Trophoblast cell (in vitro differentiated cells and primary cell): ENCODE measurements at regions not wholly inside any gene's neighbourhood (a gene's known extent, or its start where the extent isn't known, plus 50 kb on each side); places are given as distances from the start of the nearest gene placed in this dataset.

ENCODE experiments used
- DNase-seq, 2 donors: peaks; one replicate each; pipeline ENCODE4 v3.0.0-alpha.2; 2016
- H2AFZ ChIP-seq: 2 replicates; pipeline ENCODE4 v1.6.1; 2013; ENCODE audit warnings: low read length, moderate library complexity, mild to moderate bottlenecking; ENCODE audit not compliant: insufficient read depth, poor library complexity
- H2AK5ac ChIP-seq: 2 replicates; pipeline ENCODE4 v1.6.1; 2013; ENCODE audit warnings: mild to moderate bottlenecking, low read length
- H2BK120ac ChIP-seq: 2 replicates; pipeline ENCODE4 v1.6.1; 2013; ENCODE audit warnings: low read length, mild to moderate bottlenecking, moderate library complexity; ENCODE audit not compliant: insufficient read depth, poor library complexity
- H2BK12ac ChIP-seq: 2 replicates; pipeline ENCODE4 v1.6.1; 2013; ENCODE audit warnings: mild to moderate bottlenecking, low read length, moderate library complexity
- H2BK5ac ChIP-seq: 2 replicates; pipeline ENCODE4 v1.6.1; 2013; ENCODE audit warnings: low read length, low read depth, moderate library complexity, mild to moderate bottlenecking; ENCODE audit not compliant: poor library complexity
- H3K14ac ChIP-seq: 2 replicates; pipeline ENCODE4 v1.6.1; 2013; ENCODE audit warnings: mild to moderate bottlenecking, low read length
- H3K18ac ChIP-seq: 2 replicates; pipeline ENCODE4 v1.6.1; 2013; ENCODE audit warnings: mild to moderate bottlenecking, low read length
- H3K23ac ChIP-seq: 2 replicates; pipeline ENCODE4 v1.6.1; 2013; ENCODE audit warnings: low read length
- H3K27ac ChIP-seq: 2 replicates; pipeline ENCODE4 v1.5.1; 2013; ENCODE audit warnings: low read depth, mild to moderate bottlenecking, inconsistent platforms, low read length, moderate library complexity
- H3K27me3 ChIP-seq: 2 replicates; pipeline ENCODE4 v1.6.1; 2013; ENCODE audit warnings: inconsistent platforms, mild to moderate bottlenecking, low read length, moderate library complexity; ENCODE audit not compliant: insufficient read depth
- H3K36me3 ChIP-seq, 2 experiments: 1 replicate in 1 of 2; 2 replicates in 1 of 2; pipeline ENCODE4 v1.6.1; 2013; ENCODE audit warnings: low read length in 2 of 2, mild to moderate bottlenecking in 2 of 2, moderate library complexity in 1 of 2; ENCODE audit not compliant: insufficient read depth in 2 of 2, control insufficient read depth in 1 of 2
- H3K4ac ChIP-seq: 2 replicates; pipeline ENCODE4 v1.6.1; 2013; ENCODE audit warnings: low read depth, mild to moderate bottlenecking, low read length, moderate library complexity
- H3K4me1 ChIP-seq, 2 experiments: 1 replicate in 1 of 2; 2 replicates in 1 of 2; pipeline ENCODE4 v1.6.1; 2013; ENCODE audit warnings: low read length in 2 of 2, mild to moderate bottlenecking in 2 of 2, moderate library complexity in 1 of 2; ENCODE audit not compliant: insufficient read depth in 2 of 2, control insufficient read depth in 1 of 2
- H3K4me2 ChIP-seq: 2 replicates; pipeline ENCODE4 v1.6.1; 2013; ENCODE audit warnings: inconsistent platforms, mild to moderate bottlenecking, low read length, moderate library complexity
- H3K4me3 ChIP-seq: 2 replicates; pipeline ENCODE4 v1.5.1; 2013; ENCODE audit warnings: mild to moderate bottlenecking, low read depth, low read length, inconsistent platforms
- H3K79me1 ChIP-seq: one replicate; pipeline ENCODE4 v1.6.1; 2013; ENCODE audit warnings: low read length
- H3K79me2 ChIP-seq: 2 replicates; pipeline ENCODE4 v1.6.1; 2013; ENCODE audit warnings: low read length, mild to moderate bottlenecking; ENCODE audit not compliant: control insufficient read depth, insufficient read depth, poor library complexity
- H3K9ac ChIP-seq: 2 replicates; pipeline ENCODE4 v1.6.1; 2013; ENCODE audit warnings: mild to moderate bottlenecking, low read length
- H3K9me3 ChIP-seq: 2 replicates; pipeline ENCODE4 v1.6.1; 2013; ENCODE audit warnings: low read depth, mild to moderate bottlenecking, control low read depth, inconsistent platforms, low read length; ENCODE audit not compliant: insufficient read depth
- H4K12ac ChIP-seq: 2 replicates; pipeline ENCODE4 v1.6.1; 2013; ENCODE audit warnings: low read depth, mild to moderate bottlenecking, low read length, moderate library complexity
- H4K8ac ChIP-seq: 2 replicates; pipeline ENCODE4 v1.6.1; 2013; ENCODE audit warnings: low read depth, mild to moderate bottlenecking, low read length, moderate library complexity
- H4K91ac ChIP-seq: one replicate; pipeline ENCODE4 v1.6.1; 2013; ENCODE audit warnings: low read depth, mild to moderate bottlenecking, low read length, moderate library complexity
- WGBS: extraction: QIAGEN DNeasy Blood & Tissue Kit; methylation state at CpG from one replicate; pipeline ENCODE4 v1.1.7; 2013; ENCODE audit warnings: missing lambda C conversion rate; ENCODE audit not compliant: insufficient read length, insufficient coverage; ENCODE audit errors: extremely low coverage; 5-methylcytosine and 5-hydroxymethylcytosine counted together

GRCh38 chr2:181753686-181754085 lies 73.4 kb upstream of the NEUROD1 start:
- Histone ChIP-seq H3K23ac (no peak overlapping the region), H4K12ac (no peak overlapping the region), H2AFZ (no peak overlapping the region), H3K27me3 (no peaks in the 10 kb centered on the region), H3K79me1 (peaks cover 10% of the 10 kb centered on the region), H2BK5ac (no peak overlapping the region), H3K9me3 (no peaks in the 10 kb centered on the region), H3K79me2 (no peaks in the 10 kb centered on the region), H4K91ac (no peak overlapping the region), H2BK120ac (no peak overlapping the region), H4K8ac (no peak overlapping the region), H3K4me2 (no peak overlapping the region), H3K4me1 (peaks cover 9 to 12% of the 10 kb centered on the region in 2 experiments), H3K14ac (no peak overlapping the region), H3K4ac (no peak overlapping the region), H2AK5ac (no peak overlapping the region), H3K18ac (no peak overlapping the region), H3K36me3 (no peaks in the 10 kb centered on the region), H3K9ac (no peak overlapping the region), H2BK12ac (peak overlapping the region; percentile 54), H3K27ac (no peak overlapping the region), H3K4me3 (no peak overlapping the region)
- peak in 1 of 2 donors; percentile 37 for DNase-seq
- 100% methylated on average over 1 of the region's 4 CpGs for WGBS

- no peaks in the 10 kb centered on the region for H3K79me2 ChIP-seq
- no peak overlapping the region for H3K4me2 ChIP-seq
- no peak overlapping the region for H3K4ac ChIP-seq
- H3K36me3 ChIP-seq: no peaks in the 10 kb centered on the region
- H2AK5ac ChIP-seq: no peak overlapping the region
- H4K8ac ChIP-seq: no peak overlapping the region
- peaks cover 9 to 12% of the 10 kb centered on the region in 2 experiments for H3K4me1 ChIP-seq
- H2BK5ac ChIP-seq: no peak overlapping the region
- H3K9ac ChIP-seq: no peak overlapping the region
- H3K4me3 ChIP-seq: no peak overlapping the region
- DNase-seq: no peak
- no peak overlapping the region for H4K12ac ChIP-seq
- no peak overlapping the region for H2BK12ac ChIP-seq
- no peak overlapping the region for H3K23ac ChIP-seq
- no peak overlapping the region for H4K91ac ChIP-seq
- no peak overlapping the region for H3K14ac ChIP-seq
- no peak overlapping the region for H3K27ac ChIP-seq
- no peak overlapping the region for H2AFZ ChIP-seq
- H3K9me3 ChIP-seq: no peaks in the 10 kb centered on the region
- peaks cover 10% of the 10 kb centered on the region for H3K79me1 ChIP-seq
- no peak overlapping the region for H2BK120ac ChIP-seq
- H3K18ac ChIP-seq: no peak overlapping the region
- no peaks in the 10 kb centered on the region for H3K27me3 ChIP-seq
- 100% methylated on average over 1 of the region's 3 CpGs for WGBS
Observed at GRCh38 chr2:181754105-181754504, 73.8 kb upstream of the NEUROD1 start.

DNA sequence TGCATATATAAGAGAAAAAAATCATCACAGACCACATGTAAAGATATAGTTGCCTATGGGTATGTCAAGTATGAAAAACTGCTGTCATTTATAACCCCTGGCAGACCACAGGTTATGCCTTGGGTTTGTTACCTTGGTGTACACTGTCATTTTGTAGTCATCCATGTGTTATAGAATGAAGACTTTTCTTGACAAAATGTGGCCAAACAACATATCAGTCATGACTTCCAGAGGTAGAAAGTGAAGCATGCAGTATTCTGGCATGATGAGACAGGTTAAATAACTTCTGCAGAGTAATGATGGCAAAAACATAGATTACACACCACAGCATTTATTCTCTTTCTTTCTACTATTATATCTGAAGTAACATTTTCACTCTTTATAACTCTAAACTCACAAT lies 74.9 kb upstream of the NEUROD1 start:
- Histone ChIP-seq H3K4ac (no peak overlapping the region), H3K14ac (no peak overlapping the region), H3K23ac (no peak overlapping the region), H3K4me1 (peaks cover 9 to 11% of the 10 kb centered on the region in 2 experiments), H2AK5ac (no peak overlapping the region), H2AFZ (no peak overlapping the region), H4K91ac (no peak overlapping the region), H3K18ac (no peak overlapping the region), H3K79me1 (peaks cover 8% of the 10 kb centered on the region), H3K4me3 (no peak overlapping the region), H2BK120ac (no peak overlapping the region), H3K27ac (no peak overlapping the region), H3K27me3 (no peaks in the 10 kb centered on the region), H3K9me3 (no peaks in the 10 kb centered on the region), H3K79me2 (no peaks in the 10 kb centered on the region), H3K36me3 (no peaks in the 10 kb centered on the region), H2BK5ac (no peak overlapping the region), H3K4me2 (no peak overlapping the region), H4K12ac (no peak overlapping the region), H3K9ac (no peak overlapping the region), H4K8ac (no peak overlapping the region), H2BK12ac (no peak overlapping the region)
- peak in 1 of 2 donors; percentile 87 for DNase-seq

- H4K91ac ChIP-seq: no peak overlapping the region
- H3K4me2 ChIP-seq: no peak overlapping the region
- no peak overlapping the region for H2BK5ac ChIP-seq
- no peak overlapping the region for H3K14ac ChIP-seq
- H3K4me3 ChIP-seq: no peak overlapping the region
- no peak overlapping the region for H2BK120ac ChIP-seq
- no peaks in the 10 kb centered on the region for H3K4me1 ChIP-seq
- no peak overlapping the region for H4K12ac ChIP-seq
- H3K36me3 ChIP-seq: no peaks in the 10 kb centered on the region
- WGBS: no CpG with 5 or more reads among the region's 2 CpGs
- no peak overlapping the region for H2AFZ ChIP-seq
- DNase-seq: no peak
- H3K9me3 ChIP-seq: no peaks in the 10 kb centered on the region
- no peak overlapping the region for H4K8ac ChIP-seq
- no peak overlapping the region for H2BK12ac ChIP-seq
- H3K79me2 ChIP-seq: no peaks in the 10 kb centered on the region
- H3K4ac ChIP-seq: no peak overlapping the region
- H3K18ac ChIP-seq: no peak overlapping the region
- no peak overlapping the region for H2AK5ac ChIP-seq
- no peaks in the 10 kb centered on the region for H3K79me1 ChIP-seq
- H3K27ac ChIP-seq: no peak overlapping the region
- H3K23ac ChIP-seq: no peak overlapping the region
- no peaks in the 10 kb centered on the region for H3K27me3 ChIP-seq
- H3K9ac ChIP-seq: no peak overlapping the region
Observed at GRCh38 chr2:181760521-181760920, 80.2 kb upstream of the NEUROD1 start.
